Spleen (tissue), 11 donors: ENCODE measurements at regions not wholly inside any gene's neighbourhood (a gene's known extent, or its start where the extent isn't known, plus 50 kb on each side); places are given as distances from the start of the nearest gene placed in this dataset.

Experiments
- DNase-seq: peaks from one replicate; pipeline ENCODE4 v3.0.0-alpha.2; 2020
- H3K27ac ChIP-seq, 8 donors: fragments of 200-600 bp; sonication (generic) in 7 of 8; 1 replicate in 4 of 8; 2 replicates in 4 of 8; pipeline versions ENCODE4 v1.5.0 to v1.8.0; 2016 to 2021; ENCODE audit warnings: inconsistent platforms in 4 of 8, mild to moderate bottlenecking in 4 of 8, moderate library complexity in 1 of 8
- H3K27me3 ChIP-seq, 7 donors: fragments of 200-600 bp; sonication (generic) in 6 of 7; replicated peaks in 1 of 7; 1 replicate in 4 of 7; 2 replicates in 3 of 7; pipeline versions ENCODE4 v1.5.0 to v1.8.0; 2016 to 2021; ENCODE audit warnings: inconsistent platforms in 3 of 7, mild to moderate bottlenecking in 1 of 7
- H3K36me3 ChIP-seq, 6 donors: fragments of 200-600 bp; sonication (generic) in 5 of 6; 1 replicate in 4 of 6; 2 replicates in 2 of 6; pipeline versions ENCODE4 v1.5.0 to v1.8.0; 2016 to 2021; ENCODE audit warnings: inconsistent platforms in 2 of 6
- H3K4me1 ChIP-seq, 6 donors: fragments of 200-600 bp; sonication (generic) in 5 of 6; 1 replicate in 3 of 6; 2 replicates in 3 of 6; pipeline versions ENCODE4 v1.5.0 to v1.8.0; 2016 to 2021; ENCODE audit warnings: inconsistent platforms in 3 of 6
- H3K4me3 ChIP-seq, 8 donors: fragments of 200-600 bp; sonication (generic) in 7 of 8; 1 replicate in 4 of 8; 2 replicates in 4 of 8; pipeline versions ENCODE4 v1.5.0 to v1.8.0; 2016 to 2021; ENCODE audit warnings: inconsistent platforms in 4 of 8, mild to moderate bottlenecking in 4 of 8, moderate library complexity in 2 of 8
- H3K9me3 ChIP-seq, 8 donors: fragments of 200-600 bp; sonication (generic) in 7 of 8; 1 replicate in 4 of 8; 2 replicates in 4 of 8; pipeline versions ENCODE4 v1.5.0 to v1.8.0; 2016 to 2021; ENCODE audit warnings: inconsistent platforms in 4 of 8
- POLR2A ChIP-seq, 3 donors: fragments of 450-650 bp; IDR thresholded peaks; one replicate each; pipeline ENCODE4 v1.5.1; 2017; ENCODE audit warnings: antibody characterized with exemption in 3 of 3, mild to moderate bottlenecking in 1 of 3
- POLR2AphosphoS5 ChIP-seq, 3 donors: sonication (generic); formaldehyde crosslinking; IDR thresholded peaks; one replicate each; pipeline ENCODE4 v1.5.1; 2017; ENCODE audit warnings: antibody characterized with exemption in 3 of 3
- WGBS, 5 donors: extraction: QIAGEN DNeasy Blood & Tissue Kit in 3 of 5; methylation state at CpG; one replicate each; pipeline versions ENCODE4 v1.1.5 to v1.1.7; 2013 to 2018; 5-methylcytosine and 5-hydroxymethylcytosine counted together
- intact Hi-C: fragments of 100-400 bp; cut with DNase I; formaldehyde crosslinking; loops from one replicate; pipeline ENCODE4 v1.15.0; 2023; ENCODE audit warnings: low total_unique reads
- TF ChIP-seq, protein P1 (sequence below), 11 experiments: fragments of 200-600 bp in 7 of 11; fragments of 450-650 bp in 4 of 11; sonication (generic) in 4 of 11; IDR thresholded peaks in 8 of 11; conservative IDR thresholded peaks in 3 of 11; 1 replicate in 7 of 11; 2 replicates in 4 of 11; pipeline versions ENCODE4 v1.4.0 to v1.8.0; 2016 to 2021; ENCODE audit warnings: antibody characterized with exemption in 11 of 11, inconsistent platforms in 4 of 11, mild to moderate bottlenecking in 1 of 11
- donor health status: healthy with polysubstance abuse.
- donor health status: DM: no; HTN: no; CAD: no; lungs with moderate emphysema.
- donor health status: DM: no; HTN: no; CAD: no.
- donor health status: Bipolar disorder and iron deficiency.
- donor health status: healthy.
- donor health status: DM: no; HTN: no; CAD: no.
- donor health status: DM: yes; HTN: yes; CAD: no.

DNA sequence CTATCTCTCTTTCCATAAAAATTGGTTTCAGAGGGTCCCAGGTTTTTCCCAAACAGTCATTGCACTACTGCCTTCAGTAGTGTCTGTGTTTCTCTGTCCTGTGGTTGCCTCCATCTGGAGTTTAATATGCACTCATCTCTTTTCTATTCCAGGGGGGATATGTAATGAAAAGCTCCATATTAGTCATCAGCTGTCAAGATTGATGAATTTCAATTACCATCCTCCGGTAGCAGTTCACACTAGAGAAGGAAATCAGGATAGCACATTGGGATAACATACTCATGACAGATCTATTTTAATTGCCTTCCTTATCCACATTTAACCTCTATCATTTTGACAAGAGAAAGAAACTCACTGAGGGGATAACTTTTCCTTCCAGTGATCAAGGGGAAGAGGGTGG lies 589.0 kb upstream of the SEL1L start:
- peaks cover 0 to 11% (median 5%) of the 10 kb centered on the region in 8 donors for H3K9me3 ChIP-seq
- intact Hi-C loops, result no loop called here
- H3K36me3 ChIP-seq, result no peaks in the 10 kb centered on the region
- H3K27me3 ChIP-seq, result no peaks in the 10 kb centered on the region
- no peak overlapping the region for H3K27ac ChIP-seq
- TF ChIP-seq POLR2AphosphoS5 (IDR thresholded peaks at IDR 0.05), result no peak
- TF ChIP-seq, protein P1, sequence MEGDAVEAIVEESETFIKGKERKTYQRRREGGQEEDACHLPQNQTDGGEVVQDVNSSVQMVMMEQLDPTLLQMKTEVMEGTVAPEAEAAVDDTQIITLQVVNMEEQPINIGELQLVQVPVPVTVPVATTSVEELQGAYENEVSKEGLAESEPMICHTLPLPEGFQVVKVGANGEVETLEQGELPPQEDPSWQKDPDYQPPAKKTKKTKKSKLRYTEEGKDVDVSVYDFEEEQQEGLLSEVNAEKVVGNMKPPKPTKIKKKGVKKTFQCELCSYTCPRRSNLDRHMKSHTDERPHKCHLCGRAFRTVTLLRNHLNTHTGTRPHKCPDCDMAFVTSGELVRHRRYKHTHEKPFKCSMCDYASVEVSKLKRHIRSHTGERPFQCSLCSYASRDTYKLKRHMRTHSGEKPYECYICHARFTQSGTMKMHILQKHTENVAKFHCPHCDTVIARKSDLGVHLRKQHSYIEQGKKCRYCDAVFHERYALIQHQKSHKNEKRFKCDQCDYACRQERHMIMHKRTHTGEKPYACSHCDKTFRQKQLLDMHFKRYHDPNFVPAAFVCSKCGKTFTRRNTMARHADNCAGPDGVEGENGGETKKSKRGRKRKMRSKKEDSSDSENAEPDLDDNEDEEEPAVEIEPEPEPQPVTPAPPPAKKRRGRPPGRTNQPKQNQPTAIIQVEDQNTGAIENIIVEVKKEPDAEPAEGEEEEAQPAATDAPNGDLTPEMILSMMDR (IDR thresholded peaks at IDR 0.05 in 8 of 11, conservative IDR thresholded peaks at IDR 0.05 in 3 of 11), result no peak
- TF ChIP-seq POLR2A (IDR thresholded peaks at IDR 0.05), result no peak
- 43 to 81% (median 51%) methylated on average over 1 of the region's 1 CpG for WGBS, 5 donors
- no peak overlapping the region for H3K4me3 ChIP-seq
- no peak for DNase-seq
- H3K4me1 ChIP-seq, result no peaks in the 10 kb centered on the region

DNA sequence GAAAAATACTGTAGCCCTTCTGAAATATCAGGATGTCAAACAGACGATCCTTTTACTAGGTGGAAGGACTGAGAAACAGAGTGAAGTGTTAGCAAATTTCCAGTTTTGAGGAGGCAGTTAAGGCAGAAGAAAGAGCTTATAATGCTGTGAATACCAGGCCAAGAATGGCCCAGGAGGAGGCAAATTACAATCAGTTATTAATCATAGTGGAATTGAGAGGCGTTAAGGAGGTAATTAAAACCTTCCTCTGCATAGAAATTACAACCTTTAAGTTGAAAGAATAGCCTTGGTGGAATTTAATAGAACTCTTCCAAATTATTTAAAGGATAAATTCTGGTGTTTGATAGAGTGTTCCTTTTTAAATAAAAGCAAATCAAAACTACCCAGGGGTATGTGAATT lies 590.9 kb upstream of the SEL1L start:
- H3K9me3 ChIP-seq, result peaks cover 0 to 8% (median 0%) of the 10 kb centered on the region in 8 donors
- 50 to 77% (median 68%) methylated on average over 2 of the region's 2 CpGs for WGBS, 5 donors
- intact Hi-C loops, result no loop called here

DNA sequence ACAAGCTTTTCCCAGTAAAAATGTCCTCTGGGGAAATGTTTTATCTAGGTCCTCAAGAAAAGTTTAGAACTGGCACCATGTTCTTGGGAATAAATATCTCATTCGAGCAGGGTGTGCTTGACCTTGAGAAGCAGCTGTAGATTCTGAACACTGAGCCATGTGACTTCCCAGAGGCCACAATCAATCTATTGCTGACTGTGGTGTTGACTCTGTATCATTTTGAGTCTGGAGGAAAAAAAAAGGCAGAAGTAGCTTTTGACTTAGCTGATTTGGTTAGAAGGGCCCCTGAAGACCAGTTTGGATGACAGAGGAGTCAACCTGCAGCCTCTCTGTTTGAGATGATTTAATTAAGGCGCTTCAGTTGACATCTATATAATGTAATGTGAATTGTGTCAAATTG lies 592.4 kb upstream of the SEL1L start:
- H3K36me3 ChIP-seq, result no peaks in the 10 kb centered on the region
- intact Hi-C loops, result no loop called here
- H3K9me3 ChIP-seq, result peaks cover 0 to 5% (median 0%) of the 10 kb centered on the region in 8 donors
- no peak overlapping the region for H3K4me3 ChIP-seq
- H3K4me1 ChIP-seq, result no peaks in the 10 kb centered on the region
- no peak for DNase-seq
- 45 to 66% (median 55%) methylated on average over 2 of the region's 2 CpGs for WGBS, 5 donors
- H3K27ac ChIP-seq, result no peak overlapping the region
- H3K27me3 ChIP-seq, result no peaks in the 10 kb centered on the region
- TF ChIP-seq, protein P1 (IDR thresholded peaks at IDR 0.05 in 8 of 11, conservative IDR thresholded peaks at IDR 0.05 in 3 of 11), result no peak
- TF ChIP-seq POLR2AphosphoS5 (IDR thresholded peaks at IDR 0.05) (no peak), POLR2A (IDR thresholded peaks at IDR 0.05) (no peak)

More for the DNA sequence above, 590.9 kb upstream of the SEL1L start:
- no peaks in the 10 kb centered on the region for H3K4me1 ChIP-seq
- no peak overlapping the region for H3K27ac ChIP-seq
- H3K27me3 ChIP-seq, result no peaks in the 10 kb centered on the region
- no peak overlapping the region for H3K4me3 ChIP-seq
- no peaks in the 10 kb centered on the region for H3K36me3 ChIP-seq
- TF ChIP-seq POLR2AphosphoS5 (IDR thresholded peaks at IDR 0.05), result no peak
- no peak for TF ChIP-seq POLR2A (IDR thresholded peaks at IDR 0.05)
- TF ChIP-seq, protein P1 (IDR thresholded peaks at IDR 0.05 in 8 of 11, conservative IDR thresholded peaks at IDR 0.05 in 3 of 11), result no peak
- DNase-seq, result no peak

DNA sequence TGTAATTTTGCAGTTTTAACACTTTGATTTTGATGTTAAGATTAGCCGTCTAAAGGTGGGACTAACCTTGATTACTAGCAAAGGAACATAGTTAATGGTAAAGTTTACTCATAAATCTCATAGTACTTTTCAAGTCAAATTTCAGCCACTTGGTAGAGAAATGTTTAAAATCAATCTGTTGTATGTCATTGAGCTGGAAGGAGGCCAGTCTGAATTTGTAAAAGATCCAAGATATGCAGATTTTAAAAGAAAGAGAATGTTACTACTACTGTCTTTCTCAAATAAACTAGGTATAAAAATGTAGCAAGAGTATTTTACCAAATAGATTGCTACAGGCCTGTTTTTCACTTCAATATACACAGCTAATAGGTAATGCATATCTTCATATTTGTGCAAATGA lies 600.8 kb upstream of the SEL1L start:
- intact Hi-C loops, result no loop called here
- Histone ChIP-seq H3K4me3 (no peak overlapping the region), H3K4me1 (no peaks in the 10 kb centered on the region), H3K9me3 (peaks cover 0 to 17% (median 6%) of the 10 kb centered on the region in 8 donors), H3K27me3 (no peaks in the 10 kb centered on the region), H3K27ac (no peak overlapping the region), H3K36me3 (no peaks in the 10 kb centered on the region)
- TF ChIP-seq, protein P1 (IDR thresholded peaks at IDR 0.05 in 8 of 11, conservative IDR thresholded peaks at IDR 0.05 in 3 of 11), result no peak
- TF ChIP-seq POLR2A (IDR thresholded peaks at IDR 0.05) (no peak), POLR2AphosphoS5 (IDR thresholded peaks at IDR 0.05) (no peak)
- WGBS, 5 donors, result 0 to 3% (median 0%) methylated on average over 1 of the region's 1 CpG
- no peak for DNase-seq
